H1 (cell line): ENCODE measurements at regions not wholly inside any gene's neighbourhood (a gene's known extent, or its start where the extent isn't known, plus 50 kb on each side); places are given as distances from the start of the nearest gene placed in this dataset.
A peak's percentile ranks its signal among the peaks of the same experiment; 100 is the strongest.

Experiments used
- CTCF ChIA-PET: fragments of 300-600 bp; sonication (Branson Sonifier 250); formaldehyde crosslinking; loops from one replicate; lab custom pipeline; 2021; ENCODE audit not compliant: partially characterized antibody; lab: Charles Lee
- POLR2A ChIA-PET: fragments of 300-600 bp; sonication (Branson Sonifier 250); formaldehyde crosslinking; loops from one replicate; lab custom pipeline; 2021; ENCODE audit warnings: inconsistent platforms; ENCODE audit not compliant: partially characterized antibody; lab: Charles Lee
- DNase-seq, 2 experiments: peaks; one replicate each; pipeline versions ENCODE4 v3.0.0 to v3.0.0-alpha.2; 2010 to 2022; ENCODE audit warnings: low spot score in 2 of 2, low read depth in 1 of 2, mixed read lengths in 1 of 2
- FAIRE-seq: peaks from 2 replicates; lab custom pipeline; 2011; peaks lifted over from hg19 to GRCh38; lab: Jason Lieb, UNC
- H2AFZ ChIP-seq: 2 replicates; pipeline ENCODE4 v1.8.1; 2012; ENCODE audit warnings: low read length, inconsistent platforms
- H2AK5ac ChIP-seq: 2 replicates; pipeline ENCODE4 v1.6.1; 2013; ENCODE audit warnings: low read depth, low read length
- H2BK120ac ChIP-seq: replicated peaks from 2 replicates; pipeline ENCODE3; 2013; ENCODE audit warnings: low read depth, low read length, inconsistent platforms
- H2BK12ac ChIP-seq: 2 replicates; pipeline ENCODE4 v1.6.1; 2013; ENCODE audit warnings: low read depth, low read length
- H2BK15ac ChIP-seq: 2 replicates; pipeline ENCODE4 v1.6.1; 2013; ENCODE audit warnings: low read length
- H2BK20ac ChIP-seq: 2 replicates; pipeline ENCODE4 v1.6.1; 2013; ENCODE audit warnings: low read length
- H2BK5ac ChIP-seq: 2 replicates; pipeline ENCODE4 v1.6.1; 2013; ENCODE audit warnings: low read depth, low read length
- H3K14ac ChIP-seq: 2 replicates; pipeline ENCODE4 v1.6.1; 2013; ENCODE audit warnings: inconsistent platforms; ENCODE audit not compliant: insufficient read length
- H3K18ac ChIP-seq: 2 replicates; pipeline ENCODE4 v1.6.1; 2013; ENCODE audit warnings: low read length; ENCODE audit errors: extremely low read depth
- H3K23ac ChIP-seq: 2 replicates; pipeline ENCODE4 v1.6.1; 2013; ENCODE audit warnings: inconsistent platforms; ENCODE audit not compliant: insufficient read length
- H3K23me2 ChIP-seq: 2 replicates; pipeline ENCODE4 v1.6.1; 2013; ENCODE audit warnings: low read depth, low read length
- H3K27ac ChIP-seq: 2 replicates; pipeline ENCODE4 v1.6.1; 2011; ENCODE audit warnings: low read depth, low read length, inconsistent platforms
- H3K27me3 ChIP-seq, 4 experiments: replicated peaks in 1 of 4; 1 replicate in 1 of 4; 2 replicates in 3 of 4; pipeline versions ENCODE4 v1.6.1 to v1.8.1; 2011 to 2013; ENCODE audit warnings: low read length in 3 of 4, mild to moderate bottlenecking in 3 of 4, inconsistent platforms in 2 of 4, mixed read lengths in 2 of 4, moderate library complexity in 1 of 4; ENCODE audit not compliant: control insufficient read depth in 3 of 4, insufficient read depth in 3 of 4; ENCODE audit errors: extremely low read depth in 1 of 4
- H3K36me3 ChIP-seq, 4 experiments: 2 replicates each; pipeline versions ENCODE4 v1.6.1 to v1.8.1; 2011 to 2013; ENCODE audit warnings: mild to moderate bottlenecking in 4 of 4, low read length in 3 of 4, moderate library complexity in 2 of 4, control low read depth in 1 of 4, inconsistent platforms in 1 of 4; ENCODE audit not compliant: insufficient read depth in 4 of 4, control insufficient read depth in 2 of 4
- H3K4ac ChIP-seq: replicated peaks from 2 replicates; pipeline ENCODE3; 2013; ENCODE audit warnings: low read length, low read depth, mixed read lengths, inconsistent platforms; ENCODE audit not compliant: insufficient read length
- H3K4me1 ChIP-seq, 4 experiments: replicated peaks in 1 of 4; 1 replicate in 1 of 4; 2 replicates in 3 of 4; pipeline versions ENCODE4 v1.6.1 to v1.8.1; 2011 to 2013; ENCODE audit warnings: low read length in 3 of 4, inconsistent platforms in 2 of 4, mixed read lengths in 1 of 4; ENCODE audit not compliant: insufficient read depth in 4 of 4, control insufficient read depth in 3 of 4
- H3K4me2 ChIP-seq, 2 experiments: 2 replicates each; pipeline versions ENCODE4 v1.6.1 to v1.8.1; 2011 to 2013; ENCODE audit warnings: low read depth in 2 of 2, low read length in 2 of 2, control low read depth in 1 of 2, inconsistent platforms in 1 of 2, mild to moderate bottlenecking in 1 of 2; ENCODE audit not compliant: insufficient read depth in 1 of 2
- H3K4me3 ChIP-seq, 4 experiments: fragments of 200-600, 300-600 bp in 1 of 4; sonication (generic), shearing (Covaris generic), sonication (Bioruptor Twin) in 1 of 4; 2 replicates each; pipeline versions ENCODE4 v1.5.1 to v1.8.1; 2011 to 2016; ENCODE audit warnings: low read length in 4 of 4, low read depth in 3 of 4, control low read depth in 2 of 4, inconsistent platforms in 2 of 4, mild to moderate bottlenecking in 2 of 4, mixed read lengths in 1 of 4, moderate library complexity in 1 of 4; ENCODE audit not compliant: insufficient read depth in 2 of 4; ENCODE audit errors: extremely low read depth in 1 of 4
- H3K56ac ChIP-seq: replicated peaks from 2 replicates; pipeline ENCODE3; 2013; ENCODE audit warnings: low read depth, mild to moderate bottlenecking, mixed read lengths, low read length, inconsistent platforms; ENCODE audit not compliant: insufficient read length
- H3K79me1 ChIP-seq: 2 replicates; pipeline ENCODE4 v1.6.1; 2013; ENCODE audit warnings: low read depth, low read length, control low read depth
- H3K79me2 ChIP-seq, 2 experiments: 2 replicates each; pipeline versions ENCODE4 v1.6.1 to v1.8.1; 2012 to 2013; ENCODE audit warnings: low read length in 2 of 2, mild to moderate bottlenecking in 2 of 2, inconsistent platforms in 1 of 2; ENCODE audit not compliant: insufficient read depth in 2 of 2, control insufficient read depth in 1 of 2
- H3K9ac ChIP-seq, 4 experiments: replicated peaks in 1 of 4; 1 replicate in 1 of 4; 2 replicates in 3 of 4; pipeline versions ENCODE4 v1.6.1 to v1.8.1; 2011 to 2013; ENCODE audit warnings: low read depth in 3 of 4, low read length in 3 of 4, control low read depth in 2 of 4, mild to moderate bottlenecking in 2 of 4, moderate library complexity in 2 of 4, inconsistent platforms in 1 of 4; ENCODE audit errors: extremely low read depth in 1 of 4
- H3K9me3 ChIP-seq, 2 experiments: 2 replicates each; pipeline versions ENCODE4 v1.6.1 to v1.8.1; 2012 to 2013; ENCODE audit warnings: mild to moderate bottlenecking in 2 of 2, moderate library complexity in 2 of 2, control low read depth in 1 of 2, inconsistent platforms in 1 of 2, low read depth in 1 of 2, low read length in 1 of 2, mixed read lengths in 1 of 2; ENCODE audit not compliant: insufficient read depth in 2 of 2
- H4K20me1 ChIP-seq, 2 experiments: replicated peaks in 1 of 2; 2 replicates each; pipeline versions ENCODE3 to v1.8.1; 2011 to 2013; ENCODE audit warnings: inconsistent platforms in 2 of 2, low read length in 2 of 2, mild to moderate bottlenecking in 1 of 2; ENCODE audit not compliant: insufficient read depth in 2 of 2, control insufficient read depth in 1 of 2
- H4K5ac ChIP-seq: 2 replicates; pipeline ENCODE4 v1.6.1; 2013; ENCODE audit warnings: low read length, low read depth, mixed read lengths, inconsistent platforms; ENCODE audit not compliant: insufficient read length
- H4K8ac ChIP-seq: 2 replicates; pipeline ENCODE4 v1.8.0; 2013; ENCODE audit warnings: mild to moderate bottlenecking, moderate library complexity, low read length, inconsistent platforms; ENCODE audit not compliant: insufficient read depth; ENCODE audit errors: extremely low read depth
- H4K91ac ChIP-seq: replicated peaks from 2 replicates; pipeline ENCODE3; 2013; ENCODE audit warnings: low read length, mixed read lengths, inconsistent platforms; ENCODE audit not compliant: insufficient read length
- BACH1 ChIP-seq: IDR thresholded peaks from 2 replicates; pipeline ENCODE4 v1.6.1; 2012; ENCODE audit warnings: low read length, improper control_type of control experiment
- CHD1 ChIP-seq: IDR thresholded peaks from 2 replicates; pipeline ENCODE4 v1.6.1; 2012; ENCODE audit warnings: low read depth, low read length, improper control_type of control experiment
- SP4 ChIP-seq: IDR thresholded peaks from 2 replicates; pipeline ENCODE4 v1.6.1; 2012; ENCODE audit warnings: low read length, inconsistent platforms
- SRF ChIP-seq: IDR thresholded peaks from 2 replicates; pipeline ENCODE4 v1.6.1; 2011; ENCODE audit warnings: mild to moderate bottlenecking, low read depth, low read length, moderate library complexity
- ZNF274 ChIP-seq: IDR thresholded peaks from 2 replicates; pipeline ENCODE4 v1.7.0; 2012; ENCODE audit warnings: low read length, borderline replicate concordance; ENCODE audit errors: extremely low read depth
- WGBS, 2 experiments: shearing (Covaris generic) in 1 of 2; methylation state at CpG; one replicate each; pipeline versions ENCODE4 v1.1.6 to v1.1.7; 2013 to 2015; ENCODE audit warnings: low lambda C conversion rate in 2 of 2, mixed read lengths in 2 of 2, inconsistent platforms in 1 of 2, low coverage in 1 of 2, missing lambda C conversion rate in 1 of 2; ENCODE audit not compliant: insufficient replicate concordance in 2 of 2, insufficient coverage in 1 of 2, insufficient read length in 1 of 2; ENCODE audit errors: extremely low coverage in 1 of 2, missing lambda C conversion rate in 1 of 2; 5-methylcytosine and 5-hydroxymethylcytosine counted together

GRCh38 chr11:115887727-115888126 lies 383.5 kb upstream of the CADM1 start:
- Histone ChIP-seq H3K4me1 (peaks cover 0 to 3% (median 0%) of the 10 kb centered on the region in 4 experiments; a peak in 1 of 7 replicates), H2BK5ac (no peak overlapping the region), H2AFZ (no peak overlapping the region), H3K4me2 (no peak overlapping the region), H4K91ac (no peak overlapping the region), H3K56ac (no peak overlapping the region), H3K9ac (no peak overlapping the region), H3K4me3 (no peak overlapping the region), H2BK12ac (no peak overlapping the region), H4K5ac (no peak overlapping the region), H3K79me1 (no peaks in the 10 kb centered on the region), H3K23ac (no peak overlapping the region), H4K8ac (peak overlapping the region; percentile 28; the same call in 1 of the 2 replicates), H3K36me3 (no peaks in the 10 kb centered on the region), H3K14ac (no peak overlapping the region), H2BK15ac (no peak overlapping the region), H3K23me2 (peaks cover 2% of the 10 kb centered on the region; the same call in 1 of the 2 replicates), H3K4ac (no peak overlapping the region), H2BK120ac (no peak overlapping the region), H3K27ac (no peak overlapping the region), H2AK5ac (no peak overlapping the region), H2BK20ac (no peak overlapping the region), H3K9me3 (no peaks in the 10 kb centered on the region), H3K79me2 (no peaks in the 10 kb centered on the region), H3K27me3 (no peaks in the 10 kb centered on the region), H3K18ac (no peak overlapping the region), H4K20me1 (no peaks in the 10 kb centered on the region)
- DNase-seq (no peak), FAIRE-seq (no peak)
- CTCF ChIA-PET, result interaction anchor here (1.0 to 4.4 kb wide), 4 partner anchors 9 to 194 kb away, joined by 3 to 22 read pairs (median 5); no protein-coding TSS in a partner anchor
- no peak for TF ChIP-seq SRF
- TF ChIP-seq BACH1, result no peak
- TF ChIP-seq SP4, result no peak
- no peak for TF ChIP-seq ZNF274
- no peak for TF ChIP-seq CHD1
- WGBS, 2 experiments, result 98% methylated on average over 7 of the region's 8 CpGs; no CpG with 5 or more reads in 1 of the 2 experiments
- POLR2A ChIA-PET, result no interaction called here
